ENCODE measurements at regions not wholly inside any gene's neighbourhood (a gene's known extent, or its start where the extent isn't known, plus 50 kb on each side); places are given as distances from the start of the nearest gene placed in this dataset.
"Not testable (repeated sequence)": the region's sequence is repeated elsewhere in the genome, so short reads cannot be mapped to it uniquely, and the experiment has no call there.

- no peak overlapping the region for H3K4me2 ChIP-seq (ENCODE audit: low read length)
- H3K27ac ChIP-seq = no peak overlapping the region
- no peaks in the 10 kb centered on the region for H3K36me3 ChIP-seq (ENCODE audit: control insufficient read depth, insufficient read depth, low read length)
- H3K4me1 ChIP-seq = no peaks in the 10 kb centered on the region
- H2AFZ ChIP-seq = no peak overlapping the region
- no peaks in the 10 kb centered on the region for H3K27me3 ChIP-seq (ENCODE audit: control insufficient read depth, insufficient read depth, low read length)
- no peak overlapping the region for H3K9ac ChIP-seq
- H3K79me2 ChIP-seq = no peaks in the 10 kb centered on the region
- TF ChIP-seq CTCF (IDR thresholded peaks at IDR 0.05) = no peak
- H3K4me3 ChIP-seq (ENCODE audit: low read depth, low read length) = no peak overlapping the region
- no peaks in the 10 kb centered on the region for H3K9me3 ChIP-seq (ENCODE audit: control insufficient read depth, low read length)
These were observed 85.8 kb upstream of the MSH6 start for GRCh38 chr2:47697000-47697601.

GRCh38 chr2:47696478-47696831 is 86.5 kb upstream of the MSH6 start:
- H3K4me1 ChIP-seq = no peaks in the 10 kb centered on the region
- H3K27me3 ChIP-seq (ENCODE audit: control insufficient read depth, insufficient read depth, low read length) = no peaks in the 10 kb centered on the region
- no peaks in the 10 kb centered on the region for H3K79me2 ChIP-seq
- no peak overlapping the region for H3K4me2 ChIP-seq (ENCODE audit: low read length)
- TF ChIP-seq CTCF (IDR thresholded peaks at IDR 0.05) = no peak
- no peaks in the 10 kb centered on the region for H3K9me3 ChIP-seq (ENCODE audit: control insufficient read depth, low read length)
- H2AFZ ChIP-seq = no peak overlapping the region
- no peak overlapping the region for H3K9ac ChIP-seq
- H3K4me3 ChIP-seq (ENCODE audit: low read depth, low read length) = no peak overlapping the region
- H3K36me3 ChIP-seq (ENCODE audit: control insufficient read depth, insufficient read depth, low read length) = no peaks in the 10 kb centered on the region
- H3K27ac ChIP-seq = no peak overlapping the region

GRCh38 chr2:47695800-47696477 is 87.0 kb upstream of the MSH6 start:
- no peak overlapping the region for H3K9ac ChIP-seq
- no peaks in the 10 kb centered on the region for H3K79me2 ChIP-seq
- H3K9me3 ChIP-seq (ENCODE audit: control insufficient read depth, low read length) = no peaks in the 10 kb centered on the region
- no peak overlapping the region for H3K4me2 ChIP-seq (ENCODE audit: low read length)
- TF ChIP-seq CTCF (IDR thresholded peaks at IDR 0.05) = no peak
- no peak overlapping the region for H3K27ac ChIP-seq
- no peak overlapping the region for H3K4me3 ChIP-seq (ENCODE audit: low read depth, low read length)
- H3K4me1 ChIP-seq = no peaks in the 10 kb centered on the region
- no peaks in the 10 kb centered on the region for H3K27me3 ChIP-seq (ENCODE audit: control insufficient read depth, insufficient read depth, low read length)
- no peaks in the 10 kb centered on the region for H3K36me3 ChIP-seq (ENCODE audit: control insufficient read depth, insufficient read depth, low read length)
- no peak overlapping the region for H2AFZ ChIP-seq

- not testable (repeated sequence) for H3K27ac ChIP-seq; H3K27me3 ChIP-seq (ENCODE audit: control insufficient read depth, insufficient read depth, low read length); H3K4me1 ChIP-seq; H3K9ac ChIP-seq; H3K4me2 ChIP-seq (ENCODE audit: low read length); H2AFZ ChIP-seq; H3K36me3 ChIP-seq (ENCODE audit: control insufficient read depth, insufficient read depth, low read length); H3K9me3 ChIP-seq (ENCODE audit: control insufficient read depth, low read length); H3K79me2 ChIP-seq; H3K4me3 ChIP-seq (ENCODE audit: low read depth, low read length)
These were observed 88.5 kb upstream of the MSH6 start for GRCh38 chr2:47694451-47694850.

GRCh38 chr2:47690706-47691325 is 92.1 kb upstream of the MSH6 start:
- H3K36me3 ChIP-seq (ENCODE audit: control insufficient read depth, insufficient read depth, low read length); H3K27ac ChIP-seq; H3K4me3 ChIP-seq (ENCODE audit: low read depth, low read length); H3K4me1 ChIP-seq; H3K79me2 ChIP-seq; H3K27me3 ChIP-seq (ENCODE audit: control insufficient read depth, insufficient read depth, low read length); H3K4me2 ChIP-seq (ENCODE audit: low read length); H3K9ac ChIP-seq; H2AFZ ChIP-seq; H3K9me3 ChIP-seq (ENCODE audit: control insufficient read depth, low read length): not testable (repeated sequence)
